Fibroblast of gingiva (primary cell): ENCODE measurements at regions not wholly inside any gene's neighbourhood (a gene's known extent, or its start where the extent isn't known, plus 50 kb on each side); places are given as distances from the start of the nearest gene placed in this dataset.

Experiments used
- DNase-seq: peaks from one replicate; pipeline ENCODE4 v3.0.0-alpha.2; 2011; ENCODE audit warnings: low read depth

DNA sequence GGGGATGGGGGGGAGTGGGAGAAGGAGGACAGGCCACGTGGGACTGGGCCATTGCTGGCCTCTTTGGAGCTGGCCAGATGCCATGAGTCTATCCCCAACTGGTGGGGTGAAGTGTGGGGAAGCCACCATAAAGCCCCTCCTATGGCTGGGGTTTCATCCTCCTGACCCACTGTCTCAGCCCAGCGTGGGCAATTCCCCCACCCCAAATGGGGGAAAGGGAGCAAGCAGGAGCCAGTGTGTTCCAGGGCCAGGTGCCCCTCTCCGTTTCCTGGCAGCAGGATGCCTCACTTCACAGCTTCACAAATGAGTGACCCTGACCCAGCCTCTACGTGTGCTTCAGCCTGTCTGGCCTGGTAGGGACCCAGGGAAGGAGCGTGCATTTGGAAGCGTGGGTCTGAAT is 474.7 kb upstream of the HS6ST1 start:
- DNase-seq: no peak

DNA sequence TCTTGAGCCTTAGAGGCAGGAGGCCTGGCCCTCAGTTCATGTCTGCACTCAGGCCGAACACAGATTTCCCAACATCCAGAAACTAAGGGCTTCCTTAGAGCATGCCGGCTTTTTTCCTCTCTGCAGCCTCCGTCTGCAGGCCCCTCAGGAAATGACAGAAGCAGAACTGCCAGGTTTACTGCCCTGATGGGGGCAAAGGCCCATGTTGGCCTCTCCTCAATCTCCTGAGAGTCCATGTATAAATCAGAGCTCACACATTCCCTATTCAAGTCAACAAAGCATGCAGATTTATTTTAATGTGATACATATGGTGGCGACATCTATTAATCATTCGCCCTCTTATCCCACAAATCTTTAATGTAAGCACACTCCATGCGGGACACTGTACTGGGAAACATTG is 475.6 kb upstream of the HS6ST1 start:
- DNase-seq: no peak

DNA sequence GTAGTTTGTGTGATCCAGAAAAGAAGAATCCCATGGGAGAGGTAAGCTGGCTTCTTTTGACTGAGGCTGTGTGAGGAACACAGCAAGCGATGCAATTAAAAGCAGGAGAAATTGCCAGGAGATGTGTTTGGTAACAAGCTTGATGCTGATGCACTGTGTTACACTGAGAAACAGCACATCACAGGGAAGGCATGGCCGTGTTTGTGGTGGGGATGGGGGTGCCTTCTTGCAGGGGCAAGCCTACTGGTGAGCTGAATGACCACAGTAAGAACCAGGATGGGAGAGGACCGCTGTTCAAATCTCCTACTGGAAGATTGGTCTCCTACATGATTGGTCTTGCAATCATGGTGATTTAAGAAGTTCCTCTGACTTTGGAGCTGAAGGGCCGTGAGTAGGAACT is 477.7 kb upstream of the HS6ST1 start:
- DNase-seq: no peak

DNA sequence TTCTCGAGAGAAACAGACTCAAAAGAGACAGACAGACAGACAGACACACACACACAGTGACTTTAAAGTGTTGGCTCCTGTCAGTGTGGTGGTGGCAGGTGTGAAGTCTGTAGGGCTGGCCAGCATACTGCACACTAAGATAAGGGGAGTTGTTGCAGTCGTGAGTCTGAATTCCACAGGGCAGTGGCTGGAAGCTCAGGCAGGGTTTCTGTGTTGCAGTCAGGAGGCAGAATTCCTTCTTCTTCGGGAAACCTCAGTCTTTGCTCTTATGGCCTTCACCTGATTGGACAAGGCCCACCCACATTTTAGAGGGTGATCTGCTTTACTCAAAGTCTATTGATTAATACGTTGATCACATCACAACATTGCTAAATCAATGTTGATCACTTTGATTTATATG is 478.4 kb upstream of the HS6ST1 start:
- no peak for DNase-seq

DNA sequence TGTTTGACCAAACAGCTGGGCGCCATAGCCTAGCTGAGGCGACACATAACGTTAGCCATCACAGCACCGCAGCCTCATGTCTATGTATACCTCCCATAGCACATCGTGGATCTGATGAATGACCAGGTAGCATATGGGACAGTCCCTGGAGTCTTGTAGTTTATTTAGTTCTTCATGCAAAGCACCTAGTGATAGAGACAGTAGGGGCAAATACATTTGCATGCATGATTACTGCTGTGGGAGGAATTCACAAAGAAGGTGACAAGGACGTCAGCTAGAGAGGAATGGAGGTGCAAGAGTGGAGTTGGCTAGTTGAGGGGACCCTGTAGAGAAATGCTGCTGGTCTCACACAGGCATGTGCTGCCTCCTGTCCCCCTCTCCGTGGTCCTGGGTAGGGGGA is 478.9 kb upstream of the HS6ST1 start:
- DNase-seq: no peak

DNA sequence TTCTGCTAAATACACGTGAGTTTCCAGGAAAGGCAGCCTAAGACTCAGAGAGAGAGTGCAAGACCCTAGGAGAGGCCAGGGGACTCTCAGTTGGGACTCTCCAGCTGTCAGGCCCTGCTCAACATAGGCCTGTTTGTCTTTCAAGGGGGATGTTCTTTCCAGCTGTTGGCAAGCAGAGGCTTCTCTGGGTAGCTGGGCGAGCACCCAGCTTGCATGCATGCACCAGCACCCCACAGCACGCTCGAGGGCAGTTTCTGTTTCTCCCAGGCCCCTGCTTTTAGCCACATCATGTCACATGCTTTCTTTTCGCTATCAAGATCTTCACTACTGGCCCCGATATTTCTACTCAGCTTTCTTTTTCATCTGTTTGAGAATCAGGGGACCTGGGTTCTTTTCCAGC is 479.3 kb upstream of the HS6ST1 start:
- DNase-seq: no peak

DNA sequence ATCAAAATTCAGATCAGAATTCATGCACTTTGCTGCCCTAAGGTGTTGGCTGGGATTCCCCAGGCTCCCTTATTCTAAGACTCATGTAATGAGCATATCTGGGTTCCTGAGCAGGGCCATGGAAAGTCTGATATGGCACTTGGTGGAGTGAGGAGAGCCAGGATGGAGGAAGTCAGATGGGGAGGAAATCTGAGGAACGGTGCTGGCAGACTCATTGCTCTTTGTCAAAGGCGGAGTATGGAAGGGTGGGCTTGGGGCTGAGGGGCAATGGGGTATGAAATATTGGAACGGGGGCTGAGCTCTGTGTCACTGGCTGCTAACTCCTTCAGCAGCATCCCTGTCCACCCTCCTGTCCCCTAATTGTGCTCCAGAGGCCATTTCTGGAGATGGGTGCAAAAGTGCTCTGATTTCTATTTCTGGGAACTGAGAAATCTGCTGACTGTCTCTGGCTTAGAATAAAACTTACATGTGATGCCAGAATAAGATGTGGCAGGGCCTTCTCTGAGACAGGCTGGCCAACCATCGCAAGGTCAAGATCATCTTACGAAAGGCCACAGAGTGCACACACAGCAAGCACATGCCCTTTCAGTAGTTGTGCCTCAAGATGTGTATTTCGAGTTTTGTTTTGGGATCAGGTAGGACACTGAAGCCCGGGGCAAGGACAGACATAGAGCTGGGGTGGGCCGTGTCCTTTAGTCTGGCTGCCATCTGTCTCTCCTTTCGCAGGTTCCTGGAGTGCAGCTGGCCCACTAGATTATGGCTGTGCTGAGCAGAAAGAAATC is 480.0 kb upstream of the HS6ST1 start:
- DNase-seq: no peak

DNA sequence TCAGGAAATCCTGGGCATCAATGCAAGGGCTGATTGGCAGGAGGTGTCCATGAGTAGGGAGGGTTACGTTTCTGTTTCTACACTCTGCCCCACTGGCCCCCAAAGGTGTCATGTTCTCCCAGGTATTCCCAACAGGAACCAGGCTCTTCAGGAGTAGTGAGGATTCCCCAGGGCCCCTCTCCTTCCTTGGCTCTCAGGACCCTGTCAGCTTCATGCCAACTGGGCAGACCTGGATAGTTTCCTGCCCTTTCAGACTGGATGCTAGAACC is 480.6 kb upstream of the HS6ST1 start:
- DNase-seq: no peak

DNA sequence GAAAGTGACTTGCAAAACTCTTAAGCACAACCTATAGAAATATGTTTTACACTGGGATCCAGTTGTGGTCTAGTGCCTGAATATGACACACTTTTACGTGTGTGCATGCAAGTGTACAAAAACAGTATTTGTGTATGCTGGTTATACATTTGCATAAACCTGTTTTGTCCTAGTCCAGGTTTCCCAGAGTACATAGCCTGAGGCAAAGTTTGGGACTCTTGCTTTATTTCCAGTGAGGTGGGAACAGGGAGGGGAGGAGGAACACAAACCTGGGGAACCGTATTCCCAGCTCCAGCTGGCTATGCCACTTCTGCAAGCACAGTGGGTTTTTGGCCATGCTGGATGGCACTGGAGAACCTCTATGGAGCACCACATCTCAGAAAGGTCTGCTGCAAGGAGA is 481.1 kb upstream of the HS6ST1 start:
- no peak for DNase-seq

DNA sequence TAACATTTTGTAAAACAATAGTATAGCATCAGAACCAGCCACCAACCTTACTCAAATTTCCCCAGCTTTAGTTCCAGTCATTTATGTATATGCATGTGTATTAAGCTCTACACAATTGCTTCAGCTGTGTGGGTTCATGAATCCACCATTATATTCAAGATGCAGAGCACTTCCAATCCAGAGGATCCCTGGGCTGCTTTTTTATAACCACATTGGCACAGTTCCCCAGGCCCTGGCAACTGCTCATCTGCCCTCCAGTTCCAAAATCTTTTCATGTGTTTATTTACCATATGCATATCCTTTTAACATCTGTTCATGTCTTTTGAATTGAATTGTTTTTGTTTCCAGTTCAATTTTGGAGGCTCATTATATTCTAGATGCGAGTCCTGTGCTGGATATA is 482.9 kb upstream of the HS6ST1 start:
- DNase-seq: no peak

DNA sequence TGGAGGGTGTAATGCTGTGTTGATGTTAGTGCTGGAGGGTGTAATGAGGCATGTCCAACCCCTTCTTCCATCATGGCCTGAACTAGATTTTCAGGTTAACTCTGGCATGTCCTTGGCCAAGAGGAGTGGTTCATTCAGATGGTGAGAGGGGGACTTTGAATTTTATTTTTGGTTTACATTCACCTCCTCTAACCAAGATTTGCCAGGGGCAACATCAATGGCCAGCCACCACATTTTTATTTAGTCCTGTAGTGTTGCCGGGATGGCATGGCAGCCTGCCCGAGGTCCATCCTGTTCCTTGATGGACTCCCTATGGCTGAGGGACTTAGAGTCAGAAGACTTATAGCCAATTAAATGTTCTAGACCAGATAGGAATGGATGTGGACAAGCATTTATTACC is 484.6 kb upstream of the HS6ST1 start:
- no peak for DNase-seq

DNA sequence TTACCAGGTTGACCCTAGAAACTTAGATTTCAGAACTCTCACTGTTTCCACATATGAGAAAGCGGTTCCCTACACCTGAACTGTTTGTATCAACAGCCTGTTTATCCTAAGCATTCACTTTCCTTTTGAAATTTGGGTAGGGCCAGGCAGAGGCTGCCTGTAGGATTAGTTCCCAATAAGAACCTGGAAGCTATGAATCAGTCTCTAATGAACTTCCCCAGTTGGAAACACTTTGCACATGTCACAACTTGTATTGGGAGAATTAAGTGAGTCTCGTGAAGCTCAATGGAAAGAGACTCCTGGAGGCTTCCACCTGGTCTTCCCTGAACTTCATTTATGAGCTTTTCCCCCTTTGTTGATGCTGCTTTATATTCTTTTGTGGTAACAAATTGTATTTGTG is 486.6 kb upstream of the HS6ST1 start:
- DNase-seq: no peak

DNA sequence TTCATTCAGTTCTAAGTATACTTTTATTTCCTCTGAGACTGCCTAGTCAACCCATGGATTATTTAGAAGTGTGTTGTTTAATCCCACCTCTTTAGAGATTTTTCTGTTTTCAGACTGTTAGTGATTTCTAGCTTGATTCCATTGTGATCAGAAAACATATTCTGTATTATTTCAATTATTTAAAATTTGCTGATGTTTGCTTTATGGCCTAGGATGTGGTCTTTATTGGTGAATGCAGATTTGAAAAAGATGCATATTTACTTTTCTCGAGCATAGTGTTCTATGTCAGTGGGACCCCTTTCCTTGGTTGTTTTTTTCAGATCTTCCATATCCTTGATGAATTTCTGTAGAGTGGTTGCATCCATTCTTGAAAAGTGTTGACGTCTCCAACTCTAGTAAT is 487.2 kb upstream of the HS6ST1 start:
- no peak for DNase-seq

DNA sequence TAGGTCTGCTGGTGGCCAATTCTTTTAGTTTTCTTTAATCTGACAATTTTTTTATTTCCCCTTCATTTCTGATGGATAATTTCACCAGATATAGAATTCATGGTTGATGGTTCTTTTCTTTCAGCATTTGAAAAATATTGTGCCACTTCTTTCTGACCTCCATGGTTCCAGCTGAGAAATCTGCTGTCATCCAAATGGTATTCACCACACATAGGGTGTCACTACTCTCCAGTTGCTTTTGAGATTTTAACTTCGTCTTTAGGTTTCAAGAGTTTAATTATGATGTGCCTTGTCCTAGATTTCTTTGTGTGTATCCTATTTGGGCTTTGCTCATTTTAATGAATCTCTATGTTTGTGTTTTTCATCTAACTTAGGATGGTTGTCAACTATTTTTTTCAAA is 488.6 kb upstream of the HS6ST1 start:
- no peak for DNase-seq

DNA sequence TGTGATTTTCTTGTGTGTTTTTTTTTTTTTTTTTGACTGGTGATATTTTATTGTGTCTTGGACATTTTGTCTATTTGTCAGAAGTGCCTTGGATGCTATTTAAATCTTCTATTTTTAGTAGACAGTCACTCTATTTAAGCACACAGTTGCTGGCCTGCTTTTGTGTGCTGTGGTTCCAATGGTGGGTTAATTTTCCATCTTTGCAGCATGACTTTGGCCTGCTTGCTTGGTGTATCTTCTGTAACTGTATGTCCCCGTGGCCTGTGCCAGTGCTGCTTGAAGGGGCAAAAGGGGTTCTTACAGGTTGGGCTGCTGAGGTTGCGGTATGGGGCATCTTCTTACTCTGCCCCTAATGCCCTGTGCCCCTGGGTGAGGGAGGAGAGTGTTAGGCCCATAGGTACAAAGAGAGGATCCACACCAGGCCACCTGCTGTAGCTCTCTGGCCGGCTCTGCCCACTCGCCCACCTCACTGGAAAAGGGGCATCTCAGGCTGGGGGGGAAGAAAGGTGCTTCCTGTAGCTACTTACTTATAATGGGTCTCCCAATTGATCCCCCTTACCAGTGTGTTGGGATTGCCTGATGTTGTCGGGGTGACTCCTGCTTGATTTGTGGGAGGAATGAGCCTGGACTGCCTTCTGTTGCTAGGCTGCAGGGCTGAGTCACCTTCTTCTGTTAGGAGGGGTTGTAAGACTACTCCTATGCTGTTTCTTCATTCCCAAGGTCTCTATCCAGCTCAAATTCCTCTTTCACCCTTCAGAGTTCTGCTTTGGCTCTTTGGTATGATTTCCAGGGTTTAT is 490.0 kb upstream of the HS6ST1 start:
- DNase-seq: no peak

DNA sequence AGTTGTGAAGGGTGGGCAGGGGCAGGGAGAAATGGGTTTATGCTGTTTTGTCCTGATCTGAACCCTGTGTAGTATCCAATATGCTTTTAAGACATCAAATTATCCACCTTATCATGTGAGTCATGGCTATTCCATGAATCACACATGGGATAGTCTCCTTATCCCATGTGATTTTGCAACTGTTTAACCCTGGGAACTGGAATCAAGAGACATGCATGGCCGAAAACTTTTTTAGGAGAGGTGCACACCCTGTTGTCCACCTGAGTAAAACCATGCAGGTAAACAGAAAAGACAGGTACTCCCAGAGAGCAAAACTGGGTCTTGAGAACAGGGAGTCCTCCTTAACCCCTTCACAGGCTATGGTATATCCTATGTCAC is 490.6 kb upstream of the HS6ST1 start:
- DNase-seq: no peak

DNA sequence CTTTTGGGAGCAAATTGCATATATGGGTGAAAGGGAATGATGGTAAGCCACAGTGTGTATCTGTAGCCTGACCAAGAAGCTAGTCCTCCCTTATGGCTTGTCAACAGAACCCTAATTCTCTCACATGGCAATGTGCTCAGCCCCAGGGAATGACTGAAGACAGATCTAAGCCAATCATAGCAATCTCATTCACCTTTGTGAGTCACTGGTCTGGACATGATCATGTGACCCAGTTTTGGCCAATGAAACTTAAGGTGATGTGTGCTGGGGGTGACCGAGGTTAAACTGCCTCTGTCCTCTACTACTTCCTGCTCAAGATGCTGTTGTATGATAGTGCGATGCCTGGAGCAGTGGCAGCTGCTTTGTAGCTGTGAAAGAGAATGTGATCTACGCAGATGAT is 491.2 kb upstream of the HS6ST1 start:
- no peak for DNase-seq

DNA sequence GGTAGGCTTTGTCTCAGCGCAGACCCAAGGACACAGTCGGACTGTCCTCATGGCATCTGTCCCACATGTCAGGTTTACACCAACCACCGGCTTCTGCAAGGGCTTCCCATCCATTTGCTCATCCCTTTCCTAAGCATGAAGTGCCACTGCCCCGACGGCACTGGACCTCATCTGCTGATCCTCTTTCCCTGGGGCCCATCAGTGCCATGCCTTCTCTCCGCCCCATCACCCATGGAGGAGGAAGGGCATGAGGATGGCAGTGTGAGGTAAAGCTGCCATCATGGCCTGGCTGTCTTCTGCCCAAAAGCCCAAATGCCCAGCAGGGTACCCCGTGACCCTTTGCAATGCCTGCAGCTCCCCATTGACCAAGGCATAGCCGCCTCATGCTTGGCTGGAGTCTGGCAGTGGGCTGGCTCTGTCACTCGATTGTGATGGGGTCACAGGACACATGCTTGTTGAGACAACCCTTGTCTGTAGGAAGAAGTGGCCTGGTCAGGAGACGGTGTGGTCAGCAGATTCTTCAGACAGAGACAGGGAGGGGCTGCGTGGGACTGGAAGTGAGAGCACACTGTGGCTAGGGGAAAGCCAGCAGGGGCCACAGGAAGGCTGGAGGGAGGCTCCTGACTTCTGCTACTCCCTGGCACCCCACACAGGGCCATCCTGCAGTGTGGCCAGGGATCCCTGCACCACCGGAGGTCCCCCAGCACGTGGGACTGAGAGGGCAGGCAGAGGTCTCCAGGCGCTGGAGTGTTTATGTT is 493.7 kb upstream of the HS6ST1 start:
- no peak for DNase-seq

DNA sequence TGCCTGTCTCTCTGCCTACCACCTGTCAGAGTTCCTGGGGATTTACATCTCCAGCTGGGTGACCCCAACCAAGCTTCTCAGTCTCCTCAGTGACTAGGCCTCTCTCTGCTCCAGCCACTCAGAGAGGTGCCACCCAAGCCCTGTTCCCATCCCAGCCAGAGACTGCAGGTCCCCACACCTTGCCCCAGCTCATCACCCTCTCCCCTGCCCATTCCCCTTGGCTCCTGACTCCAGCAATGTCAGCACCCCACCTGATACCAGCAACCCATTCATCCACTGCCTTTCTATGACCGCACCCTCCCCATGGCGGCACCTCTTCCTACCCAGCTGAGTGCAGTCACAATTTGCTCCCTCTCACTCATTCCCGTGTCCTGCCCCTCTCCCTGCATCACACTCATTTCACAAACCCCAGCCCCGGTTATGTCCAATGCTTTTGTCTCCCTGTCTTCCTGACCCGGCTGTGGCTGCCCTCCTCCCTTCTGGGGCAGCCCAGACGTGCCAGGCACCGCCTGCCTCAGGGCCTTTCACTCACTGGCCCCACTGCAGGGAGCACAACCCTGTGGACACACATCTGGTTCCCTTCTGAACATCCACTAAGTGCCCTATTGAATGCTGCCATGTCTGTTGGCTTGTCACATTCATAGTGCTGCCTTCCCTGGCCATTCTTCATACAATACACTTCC is 494.8 kb upstream of the HS6ST1 start:
- DNase-seq: no peak

DNA sequence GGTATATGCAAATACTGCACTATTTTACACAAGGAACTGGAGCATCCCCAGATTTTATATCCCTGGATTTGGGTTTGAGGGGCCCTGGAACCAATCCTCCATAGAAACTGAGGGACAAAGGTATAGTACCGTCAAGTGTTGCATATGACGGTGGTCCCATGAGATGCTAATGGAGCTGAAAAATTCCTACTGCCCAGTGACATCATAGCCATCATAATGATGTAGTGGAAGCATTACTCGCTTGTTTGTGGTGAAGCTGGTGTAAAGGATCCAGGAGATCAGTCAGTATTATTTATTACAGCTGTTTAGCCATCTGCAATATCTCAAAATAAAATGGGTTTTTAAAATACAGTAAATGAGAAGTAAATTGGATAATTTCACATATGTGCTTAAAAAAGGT is 496.6 kb upstream of the HS6ST1 start:
- DNase-seq: no peak

DNA sequence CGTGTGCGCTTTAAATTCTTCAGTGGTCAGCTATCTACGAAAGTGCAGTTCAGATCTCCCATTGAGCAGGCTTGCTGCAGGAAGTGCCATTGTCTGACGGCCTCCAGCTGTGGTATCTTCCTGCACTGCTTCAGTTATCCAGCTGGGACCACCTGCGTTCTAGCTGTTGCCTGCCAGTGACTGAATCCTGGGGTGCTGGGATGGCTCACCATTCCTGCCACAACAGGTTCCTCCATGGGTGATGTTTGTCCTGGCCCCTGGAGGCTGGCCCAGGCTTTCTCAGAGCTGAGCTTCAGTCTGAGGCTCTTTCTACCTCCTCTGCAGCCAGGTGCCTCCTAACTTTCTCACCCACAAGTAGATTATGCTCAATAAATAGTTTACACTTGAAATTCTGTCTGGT is 498.5 kb upstream of the HS6ST1 start:
- DNase-seq: no peak

DNA sequence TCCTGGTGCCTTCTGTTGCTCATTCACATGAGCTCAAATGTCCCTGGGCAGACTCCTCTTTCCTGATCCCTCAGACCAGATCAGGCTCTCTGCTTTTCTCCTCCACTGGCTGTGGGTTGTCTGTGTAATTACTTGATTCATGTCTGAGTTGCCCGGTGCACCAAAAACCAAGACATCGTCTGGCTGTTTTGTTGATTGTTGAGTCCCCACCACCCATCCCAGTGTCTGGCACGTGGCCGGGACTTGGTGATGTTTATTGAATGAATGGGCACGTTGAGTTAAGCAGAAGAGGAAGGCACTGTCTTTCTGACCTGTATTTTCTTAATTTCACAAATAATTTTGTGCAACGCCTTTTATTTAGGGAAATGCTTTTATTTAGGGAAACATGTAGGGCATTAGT is 499.1 kb upstream of the HS6ST1 start:
- DNase-seq: no peak

DNA sequence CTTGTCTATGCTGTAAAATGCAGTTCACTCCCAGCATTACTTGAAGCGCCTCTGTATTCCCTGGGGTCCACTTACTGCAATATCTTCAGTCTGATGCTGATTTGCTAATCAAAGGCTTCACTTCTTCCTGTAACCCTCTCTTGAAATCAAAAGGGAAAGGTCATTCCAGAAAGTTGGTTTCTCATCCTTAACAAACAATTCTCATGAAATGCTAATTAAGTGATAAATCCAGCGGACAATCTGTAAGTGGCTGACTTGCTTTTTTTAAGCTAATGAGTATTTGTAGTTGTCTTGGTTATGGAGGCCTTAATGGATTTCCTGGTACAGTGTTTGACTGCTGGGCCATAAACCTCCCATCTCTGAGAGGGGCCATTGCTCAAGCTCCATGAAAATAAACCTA is 499.6 kb upstream of the HS6ST1 start:
- no peak for DNase-seq
